OCI-LY3 (cell line): ENCODE measurements at regions not wholly inside any gene's neighbourhood (a gene's known extent, or its start where the extent isn't known, plus 50 kb on each side); places are given as distances from the start of the nearest gene placed in this dataset.

Experiments used
- H2AFZ ChIP-seq: fragments of 200-600, 300-600 bp; shearing (Covaris generic); 2 replicates; pipeline ENCODE4 v1.6.0; 2014; ENCODE audit warnings: antibody characterized with exemption, low read depth, low read length
- H3K27ac ChIP-seq: fragments of 200-600, 300-600 bp; sonication (generic); 2 replicates; pipeline ENCODE4 v1.5.1; 2014; ENCODE audit warnings: mild to moderate bottlenecking, low read length, moderate library complexity, mixed read lengths
- H3K27me3 ChIP-seq: fragments of 200-600, 300-600 bp; sonication (generic); 2 replicates; pipeline ENCODE4 v1.6.1; 2014; ENCODE audit warnings: low read depth, low read length, mixed read lengths
- H3K36me3 ChIP-seq: fragments of 200-600, 300-600 bp; sonication (generic); replicated peaks from 2 replicates; pipeline ENCODE3; 2014; ENCODE audit warnings: low read depth, low read length, mixed read lengths
- H3K4me1 ChIP-seq: fragments of 300-600, 200-600 bp; sonication (generic); 2 replicates; pipeline ENCODE4 v1.6.1; 2014; ENCODE audit warnings: low read length, mixed read lengths
- H3K4me2 ChIP-seq: fragments of 200-600, 300-600 bp; sonication (generic); 2 replicates; pipeline ENCODE4 v1.6.1; 2014; ENCODE audit warnings: low read length, mixed read lengths
- H3K4me3 ChIP-seq: fragments of 300-600, 200-600 bp; sonication (generic); 2 replicates; pipeline ENCODE4 v1.5.1; 2014; ENCODE audit warnings: antibody characterized with exemption, mild to moderate bottlenecking, low read length, moderate library complexity
- H3K79me2 ChIP-seq: fragments of 300-600, 200-600 bp; shearing (Covaris generic); 2 replicates; pipeline ENCODE4 v1.6.1; 2014; ENCODE audit warnings: mild to moderate bottlenecking, low read length, mixed read lengths
- H3K9ac ChIP-seq: fragments of 300-600, 200-600 bp; shearing (Covaris generic); 2 replicates; pipeline ENCODE4 v1.6.0; 2014; ENCODE audit warnings: mild to moderate bottlenecking, low read length, moderate library complexity
- H3K9me3 ChIP-seq: fragments of 200-600, 300-600 bp; shearing (Covaris generic); 2 replicates; pipeline ENCODE4 v1.6.1; 2014; ENCODE audit warnings: low read length, mixed read lengths; ENCODE audit not compliant: insufficient read depth
- H4K20me1 ChIP-seq: fragments of 200-600, 300-600 bp; sonication (generic); 2 replicates; pipeline ENCODE4 v1.6.1; 2016; ENCODE audit warnings: low read length, mixed read lengths; ENCODE audit not compliant: insufficient read depth
- EZH2phosphoT487 ChIP-seq: fragments of 200-600 bp; shearing (Covaris generic); IDR thresholded peaks from 2 replicates; pipeline ENCODE4 v1.6.1; 2018; ENCODE audit warnings: antibody characterized with exemption, mixed run types, low read depth
- TF ChIP-seq, protein P1 (sequence below): fragments of 200-600, 300-600 bp; sonication (generic); IDR thresholded peaks from 2 replicates; pipeline ENCODE4 v1.5.1; 2014; ENCODE audit warnings: antibody characterized with exemption, low read length, low read depth

DNA sequence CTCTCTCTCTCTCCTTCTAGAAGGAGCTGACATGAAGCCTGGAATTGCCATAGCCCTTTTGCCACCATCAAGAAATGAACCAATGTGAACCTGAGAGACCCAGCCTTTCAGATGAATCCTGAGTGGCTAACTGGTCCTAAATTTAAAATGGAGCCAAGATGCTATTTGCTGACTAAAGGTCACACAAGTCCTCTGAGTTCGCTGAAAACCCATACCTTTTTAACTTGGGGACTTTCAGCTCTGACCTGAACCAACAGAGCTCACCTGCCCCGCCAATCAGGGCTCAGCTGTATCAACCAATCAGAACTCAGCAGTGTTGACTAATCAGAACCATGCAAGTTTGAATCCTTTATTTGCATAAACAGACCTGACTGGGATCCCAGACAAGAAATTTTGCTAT lies 70.3 kb upstream of the MDM1 start:
- no peak for TF ChIP-seq EZH2phosphoT487
- TF ChIP-seq, protein P1, sequence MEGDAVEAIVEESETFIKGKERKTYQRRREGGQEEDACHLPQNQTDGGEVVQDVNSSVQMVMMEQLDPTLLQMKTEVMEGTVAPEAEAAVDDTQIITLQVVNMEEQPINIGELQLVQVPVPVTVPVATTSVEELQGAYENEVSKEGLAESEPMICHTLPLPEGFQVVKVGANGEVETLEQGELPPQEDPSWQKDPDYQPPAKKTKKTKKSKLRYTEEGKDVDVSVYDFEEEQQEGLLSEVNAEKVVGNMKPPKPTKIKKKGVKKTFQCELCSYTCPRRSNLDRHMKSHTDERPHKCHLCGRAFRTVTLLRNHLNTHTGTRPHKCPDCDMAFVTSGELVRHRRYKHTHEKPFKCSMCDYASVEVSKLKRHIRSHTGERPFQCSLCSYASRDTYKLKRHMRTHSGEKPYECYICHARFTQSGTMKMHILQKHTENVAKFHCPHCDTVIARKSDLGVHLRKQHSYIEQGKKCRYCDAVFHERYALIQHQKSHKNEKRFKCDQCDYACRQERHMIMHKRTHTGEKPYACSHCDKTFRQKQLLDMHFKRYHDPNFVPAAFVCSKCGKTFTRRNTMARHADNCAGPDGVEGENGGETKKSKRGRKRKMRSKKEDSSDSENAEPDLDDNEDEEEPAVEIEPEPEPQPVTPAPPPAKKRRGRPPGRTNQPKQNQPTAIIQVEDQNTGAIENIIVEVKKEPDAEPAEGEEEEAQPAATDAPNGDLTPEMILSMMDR: no peak
- Histone ChIP-seq H3K4me2 (no peak overlapping the region), H2AFZ (no peak overlapping the region), H4K20me1 (no peaks in the 10 kb centered on the region), H3K9ac (no peak overlapping the region), H3K79me2 (no peaks in the 10 kb centered on the region), H3K36me3 (no peaks in the 10 kb centered on the region), H3K27ac (no peak overlapping the region), H3K9me3 (no peaks in the 10 kb centered on the region), H3K4me1 (no peaks in the 10 kb centered on the region), H3K4me3 (no peak overlapping the region), H3K27me3 (peaks cover 34% of the 10 kb centered on the region)

DNA sequence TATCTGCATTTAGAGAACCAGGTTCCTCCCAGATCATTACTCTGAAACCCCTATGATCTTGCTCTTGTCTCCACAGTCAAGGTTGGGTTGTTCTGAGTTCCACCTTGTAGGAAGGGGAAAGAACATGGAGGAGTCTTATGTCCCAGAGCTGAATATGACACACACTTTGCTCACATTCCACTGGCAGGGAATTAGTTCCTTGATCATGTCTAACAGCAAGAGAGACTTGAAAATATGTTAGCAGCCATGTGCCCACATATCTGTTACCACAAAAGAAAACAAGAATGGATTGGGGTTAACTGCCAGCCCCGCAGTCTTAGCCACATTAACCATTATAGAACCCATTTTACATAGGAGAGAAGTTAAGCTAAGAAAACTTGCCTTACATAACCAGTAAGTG lies 71.1 kb upstream of the MDM1 start:
- Histone ChIP-seq H3K4me1 (no peaks in the 10 kb centered on the region), H3K27me3 (peaks cover 34% of the 10 kb centered on the region), H3K79me2 (no peaks in the 10 kb centered on the region), H4K20me1 (no peaks in the 10 kb centered on the region), H3K4me3 (no peak overlapping the region), H3K36me3 (no peaks in the 10 kb centered on the region), H3K27ac (no peak overlapping the region), H2AFZ (no peak overlapping the region), H3K4me2 (no peak overlapping the region), H3K9me3 (no peaks in the 10 kb centered on the region), H3K9ac (no peak overlapping the region)
- TF ChIP-seq EZH2phosphoT487: no peak
- TF ChIP-seq, protein P1: no peak

DNA sequence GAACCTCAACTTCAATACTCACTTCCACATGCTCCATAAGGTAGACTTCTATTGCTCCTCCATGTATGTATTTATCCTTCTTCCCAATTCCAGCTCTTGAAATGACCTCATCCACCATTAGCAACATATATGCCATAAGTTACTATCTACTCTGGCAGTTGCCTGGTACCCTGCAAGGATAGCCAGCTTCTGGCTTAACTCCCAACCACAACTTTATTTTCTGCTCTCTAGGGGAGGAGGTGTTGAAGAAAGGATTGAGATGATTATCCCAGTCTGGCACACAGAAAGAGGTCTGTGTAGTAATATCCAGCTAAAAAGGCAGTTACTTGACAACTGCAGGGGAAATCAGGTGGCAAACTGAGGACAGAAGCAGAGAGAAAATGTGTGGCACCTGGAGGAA lies 71.5 kb upstream of the MDM1 start:
- Histone ChIP-seq H3K4me1 (no peaks in the 10 kb centered on the region), H3K4me2 (no peak overlapping the region), H3K27ac (no peak overlapping the region), H4K20me1 (no peaks in the 10 kb centered on the region), H2AFZ (no peak overlapping the region), H3K9me3 (no peaks in the 10 kb centered on the region), H3K79me2 (no peaks in the 10 kb centered on the region), H3K4me3 (no peak overlapping the region), H3K9ac (no peak overlapping the region), H3K27me3 (peaks cover 34% of the 10 kb centered on the region), H3K36me3 (no peaks in the 10 kb centered on the region)
- TF ChIP-seq, protein P1: no peak
- no peak for TF ChIP-seq EZH2phosphoT487

DNA sequence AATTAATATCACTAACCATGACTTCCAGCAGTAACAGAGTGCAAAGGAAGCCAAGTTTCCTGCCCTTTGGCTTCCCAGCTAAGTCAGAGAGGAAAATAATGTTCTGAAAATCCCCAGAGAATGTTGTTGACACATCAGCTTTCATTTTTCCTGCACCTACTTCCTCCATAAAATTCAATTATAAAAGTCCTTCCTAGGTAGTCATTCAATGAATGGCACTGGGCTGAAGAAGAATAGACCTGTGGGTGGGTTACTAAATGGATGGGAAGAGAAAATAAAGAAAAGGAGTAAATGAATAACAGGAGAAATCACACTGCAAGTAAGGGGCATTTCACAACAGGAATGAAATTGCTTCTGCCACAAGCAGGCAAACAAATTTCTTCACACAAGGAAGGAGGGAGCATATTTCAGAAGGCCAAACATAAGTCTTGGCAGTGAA lies 73.2 kb upstream of the MDM1 start:
- Histone ChIP-seq H3K27me3 (peaks cover 40% of the 10 kb centered on the region), H3K79me2 (no peaks in the 10 kb centered on the region), H3K27ac (no peak overlapping the region), H3K4me2 (no peak overlapping the region), H3K4me3 (no peak overlapping the region), H3K4me1 (no peaks in the 10 kb centered on the region), H3K9me3 (no peaks in the 10 kb centered on the region), H4K20me1 (no peaks in the 10 kb centered on the region), H3K36me3 (no peaks in the 10 kb centered on the region), H3K9ac (no peak overlapping the region), H2AFZ (no peak overlapping the region)
- TF ChIP-seq, protein P1: no peak
